ENCODE measurements at regions not wholly inside any gene's neighbourhood (a gene's known extent, or its start where the extent isn't known, plus 50 kb on each side); places are given as distances from the start of the nearest gene placed in this dataset.

DNA sequence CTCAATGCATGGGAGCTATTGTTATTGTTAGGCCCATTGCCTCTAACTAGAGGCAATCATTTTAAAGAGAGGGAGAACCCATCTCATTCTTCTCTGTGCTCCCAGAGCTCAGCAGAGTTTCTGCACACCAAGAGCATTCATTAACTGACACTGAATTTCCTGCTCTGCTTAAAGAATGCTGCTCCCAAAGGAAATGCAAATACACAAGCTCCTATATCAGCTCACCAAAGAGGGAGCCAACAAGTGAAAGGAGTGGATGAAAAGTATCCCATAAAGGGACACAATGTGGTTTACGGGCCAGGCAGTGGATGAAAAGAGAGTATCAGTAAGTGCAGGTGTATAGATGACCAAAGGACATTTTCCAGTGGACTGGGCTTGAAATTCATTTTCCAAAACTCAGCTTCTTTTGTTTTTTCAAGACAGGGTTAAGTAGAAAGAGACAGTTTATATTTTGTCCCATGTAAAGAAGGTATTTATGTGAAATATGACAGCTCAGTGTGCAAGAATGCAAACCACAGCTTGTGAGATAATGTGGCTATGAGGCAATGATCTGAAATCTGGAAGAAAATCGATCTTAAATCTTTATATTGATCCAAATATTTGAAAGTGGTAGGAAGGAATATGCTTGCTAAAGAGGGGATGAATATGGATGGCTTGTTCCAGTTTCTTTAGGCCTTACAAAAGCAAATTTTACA, 207.7 kb upstream of the CAMK1G start:
- DNase-seq (ENCODE audit: low read depth), result no peak

DNA sequence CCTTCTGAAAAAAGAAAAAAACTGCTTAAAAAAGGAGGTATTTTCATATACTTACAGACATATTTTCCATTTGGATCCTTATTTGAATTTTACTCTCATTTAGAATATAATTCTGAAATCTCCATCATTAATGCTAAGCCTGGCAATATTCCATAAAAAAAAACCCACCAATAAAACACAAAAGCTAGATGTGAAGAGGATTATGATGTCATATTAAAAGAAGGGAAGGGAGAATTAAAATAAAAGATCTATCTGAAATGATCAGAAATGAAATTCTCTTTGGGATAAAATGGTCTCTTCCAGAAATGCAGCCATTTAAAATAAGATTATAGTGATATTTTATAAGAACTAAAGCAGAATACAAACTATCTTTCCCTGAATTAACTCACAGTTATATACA, 206.7 kb upstream of the CAMK1G start:
- DNase-seq (ENCODE audit: low read depth), result no peak

DNA sequence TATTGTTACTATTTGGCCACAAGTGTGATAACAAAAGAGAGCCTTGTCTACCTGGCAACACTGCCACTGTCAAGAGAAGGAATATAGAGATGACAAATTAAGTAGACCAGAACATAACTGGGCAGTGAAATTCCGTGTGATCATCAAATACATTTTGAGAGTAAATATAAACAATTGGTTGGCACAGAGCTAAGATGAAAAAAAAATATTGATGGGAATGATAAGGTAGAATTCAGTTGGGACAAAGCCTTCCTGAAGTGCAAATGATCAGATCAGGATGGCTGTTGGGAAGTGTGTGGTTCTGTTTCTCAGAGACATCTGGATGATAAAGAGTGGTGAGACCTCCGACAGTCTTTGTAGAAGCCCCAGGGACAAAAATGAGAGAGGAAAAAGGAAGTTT, 205.5 kb upstream of the CAMK1G start:
- no peak for DNase-seq (ENCODE audit: low read depth)

DNA sequence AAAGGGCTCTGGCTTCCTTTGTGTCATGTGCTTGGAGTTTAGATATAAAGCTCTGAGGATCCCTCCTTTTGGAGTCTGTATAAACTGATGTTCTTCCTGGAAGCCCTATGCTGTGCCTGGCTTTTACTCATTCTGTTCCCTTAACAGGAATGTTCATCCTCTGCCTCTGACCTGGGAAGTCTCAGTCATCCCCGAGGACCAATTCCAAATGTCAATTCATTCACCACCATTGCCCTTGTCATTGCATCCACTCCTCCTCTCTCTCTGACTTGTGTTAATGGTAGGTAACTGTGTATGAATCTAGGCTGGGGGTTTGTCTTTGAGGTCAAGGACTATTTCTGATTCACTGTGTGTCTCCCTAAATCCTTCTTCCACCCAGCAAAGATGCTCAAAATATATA, 204.2 kb upstream of the CAMK1G start:
- DNase-seq (ENCODE audit: low read depth), result no peak

DNA sequence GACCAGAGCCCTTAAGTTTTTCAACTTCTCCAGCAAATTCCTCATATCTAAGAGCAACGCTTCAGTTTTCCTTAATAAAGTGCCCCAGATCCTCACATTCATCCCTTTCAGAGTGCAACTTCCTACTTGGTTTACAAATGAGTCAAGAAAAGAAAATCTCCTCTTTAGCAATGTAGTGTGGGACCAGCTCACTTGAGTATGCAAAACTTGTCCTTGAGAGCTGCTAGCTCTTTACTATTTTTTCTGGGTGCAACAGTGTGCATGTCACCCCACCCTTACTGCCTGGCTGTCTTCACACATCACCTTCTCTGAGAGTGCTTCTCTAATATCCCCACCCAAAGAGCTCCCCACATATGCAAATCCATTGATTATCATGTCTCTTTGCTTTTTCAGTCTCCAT, 203.1 kb upstream of the CAMK1G start:
- DNase-seq (ENCODE audit: low read depth), result no peak

DNA sequence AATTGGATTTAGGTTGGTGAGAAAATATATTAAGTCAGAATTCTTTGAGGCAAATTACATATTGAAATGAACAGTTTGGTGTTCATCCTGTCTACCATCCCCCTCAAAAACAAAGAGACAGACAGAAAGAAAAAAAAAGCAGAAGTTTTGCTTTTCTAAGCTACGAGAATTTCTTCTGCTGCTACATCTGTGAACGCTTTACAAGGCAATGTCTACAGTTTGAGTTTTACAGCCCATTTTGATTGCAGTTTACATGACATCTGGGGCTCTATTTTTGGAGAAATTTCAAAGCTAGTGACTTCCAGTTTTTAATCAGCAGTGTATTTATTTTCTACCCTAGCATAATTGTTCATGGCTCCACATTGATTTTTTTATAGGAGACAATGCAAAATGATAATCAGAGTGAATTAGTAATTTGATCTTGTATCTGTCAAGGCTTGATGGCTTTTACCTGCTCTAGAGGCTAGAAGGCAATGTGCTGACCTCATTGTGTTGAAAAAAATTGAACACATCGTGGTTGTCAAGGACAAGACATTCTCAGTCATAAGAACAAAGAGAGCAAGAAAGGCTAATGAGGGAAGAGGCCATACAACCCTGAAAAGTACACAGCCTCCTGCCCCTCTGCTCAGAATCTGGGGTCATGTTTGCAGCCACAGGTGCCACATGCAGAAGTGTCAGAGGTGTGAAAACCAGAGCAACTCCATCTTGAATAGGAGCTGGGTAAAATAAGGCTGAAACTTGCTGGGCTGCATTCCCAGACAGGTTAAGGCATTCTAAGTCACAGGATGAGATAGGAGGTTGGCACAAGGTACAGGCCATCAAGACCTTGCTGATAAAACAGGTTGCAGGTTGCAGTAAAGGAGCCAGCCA, 201.0 kb upstream of the CAMK1G start:
- DNase-seq (ENCODE audit: low read depth), result no peak

DNA sequence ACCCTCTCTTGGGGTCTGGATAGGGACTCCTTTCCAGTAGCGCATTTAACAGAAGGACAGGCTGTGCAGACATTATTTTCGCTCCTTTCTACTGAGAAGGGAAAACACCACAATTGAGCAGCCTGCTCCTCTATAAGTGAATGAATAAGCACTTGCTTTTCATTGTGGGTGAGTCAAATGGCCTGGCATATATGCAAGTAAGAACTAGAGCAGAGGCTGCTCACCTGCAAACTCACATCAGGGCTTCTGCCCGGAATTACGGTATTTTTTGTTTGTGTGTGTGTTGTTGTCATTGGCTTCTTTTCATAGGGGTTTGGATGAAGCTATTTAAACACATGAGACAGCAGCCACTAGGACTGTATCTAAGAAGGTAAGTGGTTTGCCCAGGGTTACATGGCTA, 200.1 kb upstream of the CAMK1G start:
- no peak for DNase-seq (ENCODE audit: low read depth)

DNA sequence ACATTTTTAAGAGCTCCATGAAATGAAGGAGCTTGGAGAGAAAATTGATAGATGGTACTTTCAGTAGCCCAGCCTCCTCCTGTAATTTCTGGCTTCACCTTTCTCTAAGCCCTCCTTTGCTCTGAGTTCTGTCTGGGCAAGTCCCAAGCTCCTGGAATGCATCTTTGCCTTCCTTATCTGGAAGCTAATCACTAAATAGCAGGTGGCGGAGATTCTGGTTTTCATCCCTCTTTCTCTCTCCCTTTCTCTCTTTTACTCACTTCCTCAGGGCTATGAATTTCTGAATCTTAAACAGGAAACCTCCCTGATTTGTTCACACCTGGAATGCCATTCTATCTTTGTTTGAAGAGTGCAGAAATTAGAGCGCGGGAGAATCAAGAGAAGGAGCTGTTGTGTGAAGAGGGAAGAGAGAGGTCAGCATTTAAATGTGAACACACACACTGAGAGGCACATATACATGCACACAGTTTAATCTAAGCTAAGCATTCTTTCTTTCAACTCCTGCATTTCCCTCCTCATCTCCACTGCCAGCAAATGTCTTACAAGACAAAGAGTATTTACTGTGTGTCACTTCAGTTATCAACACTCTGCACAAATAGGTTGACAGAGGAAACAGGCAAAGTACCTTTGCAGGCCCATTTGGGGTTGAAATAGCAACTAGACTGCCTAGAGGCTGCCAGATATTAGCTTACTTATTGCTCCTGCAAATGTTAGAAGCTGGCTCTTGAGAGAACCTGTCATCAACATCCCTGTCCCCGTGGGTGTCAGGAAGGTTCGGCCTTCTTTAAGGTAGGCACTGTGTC, 199.4 kb upstream of the CAMK1G start:
- no peak for DNase-seq (ENCODE audit: low read depth)

DNA sequence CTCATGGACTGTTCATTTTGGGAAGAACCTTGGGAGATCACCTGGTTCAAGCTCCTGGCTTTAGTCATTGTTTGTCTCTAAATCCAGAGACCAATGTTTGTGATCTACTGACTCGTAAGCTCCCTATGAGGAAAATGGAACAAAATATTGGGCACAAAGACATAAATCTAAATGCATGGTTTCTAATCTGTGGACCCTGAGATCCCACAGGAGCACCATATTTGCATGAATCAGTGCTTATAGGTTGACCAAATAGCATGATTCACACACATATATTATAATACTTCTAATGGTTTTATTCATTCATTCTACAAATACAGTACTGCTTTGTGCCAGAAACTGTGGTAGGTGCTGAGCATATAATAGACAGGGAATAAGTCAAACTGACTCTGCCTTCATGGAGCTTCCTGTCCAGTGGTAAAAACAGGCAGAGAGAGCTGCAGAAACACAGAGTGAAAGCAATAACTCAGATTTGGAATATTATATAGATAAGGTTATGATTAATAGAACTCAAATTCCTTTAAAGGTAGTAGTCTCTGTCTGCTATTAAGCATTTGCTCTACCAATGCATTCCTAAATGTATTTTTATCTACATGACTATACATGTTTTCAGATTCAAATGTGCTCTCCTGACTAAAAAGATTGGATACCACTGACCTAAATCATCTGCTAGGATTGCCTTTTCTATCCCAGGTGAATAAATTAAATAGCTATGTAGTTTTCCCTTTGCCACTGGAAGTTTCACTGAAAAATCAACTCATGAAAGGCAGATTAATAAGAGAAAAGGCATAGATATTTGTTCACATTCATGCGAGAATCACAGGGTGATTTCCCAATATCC, 198.6 kb upstream of the CAMK1G start:
- DNase-seq (ENCODE audit: low read depth), result no peak

DNA sequence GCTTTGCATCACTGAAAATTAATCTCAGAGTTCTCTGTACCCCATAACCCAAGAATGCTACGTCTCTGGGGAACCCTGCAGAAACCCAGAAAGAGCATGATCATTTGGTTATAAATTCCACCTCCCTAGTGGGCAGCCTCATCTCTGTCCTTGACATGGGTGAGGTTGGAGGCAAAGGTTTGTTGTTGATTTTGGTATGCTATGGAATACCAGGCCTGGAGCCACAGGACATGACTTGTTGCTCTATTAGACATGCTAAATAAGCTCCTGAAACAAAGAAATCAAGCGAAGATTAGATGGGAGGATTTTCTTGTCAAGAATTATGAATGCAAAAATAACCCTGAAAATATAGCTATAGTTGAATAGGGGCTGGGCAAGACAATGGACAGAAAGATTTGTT, 197.4 kb upstream of the CAMK1G start:
- DNase-seq (ENCODE audit: low read depth), result no peak

DNA sequence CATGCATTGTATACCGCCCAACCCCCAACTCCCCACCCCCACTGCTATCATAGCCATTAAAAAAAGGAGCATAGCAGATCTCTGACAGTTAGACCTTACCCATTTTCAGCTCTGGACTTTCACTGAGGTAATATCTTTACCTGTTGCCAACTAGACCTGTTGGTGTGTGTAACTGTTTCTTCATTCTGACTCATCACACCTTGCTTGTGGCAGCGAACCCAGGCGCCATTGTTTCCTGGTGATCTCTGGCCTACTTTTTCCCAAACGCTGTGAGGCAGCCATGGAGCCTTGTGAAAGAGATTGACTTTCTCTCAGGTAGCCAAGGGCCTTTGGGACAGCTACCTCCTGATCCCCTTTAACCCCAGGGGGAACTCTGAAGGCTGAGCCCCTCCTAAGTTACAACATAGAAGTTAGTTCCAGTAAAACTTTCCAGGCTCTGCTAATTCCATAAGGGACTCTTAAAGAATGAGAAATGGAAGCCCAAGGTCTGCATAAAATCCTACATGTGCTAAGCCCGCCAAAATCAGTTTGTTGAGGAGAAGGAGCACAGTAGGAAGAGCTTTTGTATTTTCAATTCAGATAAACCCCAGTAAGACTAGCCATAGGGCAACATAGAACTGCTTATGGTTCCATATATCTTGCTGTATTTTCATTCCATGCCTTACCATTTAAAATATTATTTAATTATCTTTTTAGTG, 196.1 kb upstream of the CAMK1G start:
- DNase-seq (ENCODE audit: low read depth), result no peak

DNA sequence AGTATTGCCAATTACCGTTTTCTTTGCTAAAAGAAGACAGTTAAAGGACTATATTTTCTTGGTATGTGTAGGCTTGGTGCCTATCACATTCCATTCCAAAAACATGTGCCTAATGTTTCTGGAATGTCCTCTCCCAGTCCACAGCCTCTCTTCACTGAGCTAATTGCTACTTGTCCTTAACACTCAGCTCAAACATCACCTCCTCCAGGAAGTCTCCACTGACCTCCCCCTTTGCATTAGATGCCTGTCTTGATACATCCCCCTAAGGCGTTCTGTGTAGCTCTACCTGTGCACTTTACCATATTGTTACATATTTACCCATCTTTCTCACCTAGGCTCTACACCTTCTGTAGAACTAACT, 195.6 kb upstream of the CAMK1G start:
- no peak for DNase-seq (ENCODE audit: low read depth)

DNA sequence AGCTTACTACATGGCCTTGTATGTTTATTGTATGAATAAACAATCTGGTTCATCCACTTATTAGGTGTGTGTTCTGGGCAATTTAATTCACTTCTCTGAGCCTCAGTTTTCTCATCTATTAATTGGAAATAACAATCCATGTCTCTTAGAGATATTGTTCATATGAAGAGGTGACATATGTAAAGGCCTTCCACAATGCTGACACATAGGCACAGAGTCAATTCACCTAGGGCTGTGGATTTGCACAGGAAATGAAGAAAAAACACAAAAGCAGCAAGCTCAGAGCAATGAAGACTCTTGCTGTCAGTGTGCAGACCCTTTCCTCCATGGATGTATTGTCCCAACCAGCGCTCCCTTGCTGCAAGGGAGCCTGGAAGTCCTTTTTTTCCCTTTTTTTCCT, 195.2 kb upstream of the CAMK1G start:
- no peak for DNase-seq (ENCODE audit: low read depth)

DNA sequence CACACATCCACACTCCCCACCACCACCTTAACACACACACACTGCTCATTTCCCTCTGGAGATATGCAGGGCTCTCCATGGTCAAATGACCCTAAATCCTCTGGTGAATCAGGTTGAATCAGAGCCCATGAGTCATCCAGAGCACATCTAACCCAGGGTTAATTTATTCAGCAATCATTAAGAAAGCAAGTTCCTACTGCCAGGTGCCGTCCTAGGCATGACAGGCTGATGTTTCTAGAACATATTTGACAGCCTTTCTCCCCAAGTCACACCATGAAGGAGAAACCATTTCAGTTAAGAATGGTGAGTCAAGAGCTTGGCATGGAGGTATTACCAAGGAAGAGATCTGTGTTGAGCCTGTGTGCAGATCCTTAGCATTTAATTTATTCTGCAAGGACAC, 194.3 kb upstream of the CAMK1G start:
- no peak for DNase-seq (ENCODE audit: low read depth)

DNA sequence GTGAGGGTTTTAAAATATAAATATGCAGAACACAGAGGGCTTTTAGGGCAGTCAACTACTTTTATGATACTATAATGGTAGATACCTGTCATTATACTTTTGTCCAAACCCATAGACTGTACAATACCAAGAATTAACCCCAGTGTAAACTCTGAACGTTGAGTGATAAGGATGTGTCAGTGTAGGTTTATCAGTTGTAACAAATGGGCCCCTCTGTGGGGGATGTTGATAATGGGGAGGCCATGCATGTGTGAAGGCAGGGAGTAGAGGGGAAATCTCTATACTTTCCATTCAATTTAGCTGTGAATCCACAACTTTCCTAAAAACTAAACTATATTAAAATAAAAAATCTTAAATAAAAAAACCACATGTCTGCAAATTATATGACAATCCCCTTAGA, 193.5 kb upstream of the CAMK1G start:
- no peak for DNase-seq (ENCODE audit: low read depth)

DNA sequence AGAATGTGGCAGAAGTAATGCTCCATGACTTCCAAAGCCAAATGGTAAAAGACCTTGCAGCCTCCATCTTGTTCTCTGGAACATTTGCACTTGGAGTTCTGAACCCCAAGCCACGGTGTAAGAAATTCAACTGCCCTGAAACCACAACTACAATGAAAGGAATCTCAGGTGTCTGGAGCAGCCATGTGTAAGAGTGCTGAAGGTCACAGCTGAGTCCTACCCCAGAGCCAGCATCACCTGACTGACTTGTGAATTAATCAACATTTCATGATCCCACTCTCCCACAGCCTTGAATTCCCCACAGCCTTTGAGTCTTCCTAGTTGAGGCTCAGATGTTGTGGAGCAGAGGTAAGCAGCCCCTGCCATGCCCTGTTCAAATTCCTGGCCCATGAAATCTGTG, 192.8 kb upstream of the CAMK1G start:
- DNase-seq (ENCODE audit: low read depth), result no peak

DNA sequence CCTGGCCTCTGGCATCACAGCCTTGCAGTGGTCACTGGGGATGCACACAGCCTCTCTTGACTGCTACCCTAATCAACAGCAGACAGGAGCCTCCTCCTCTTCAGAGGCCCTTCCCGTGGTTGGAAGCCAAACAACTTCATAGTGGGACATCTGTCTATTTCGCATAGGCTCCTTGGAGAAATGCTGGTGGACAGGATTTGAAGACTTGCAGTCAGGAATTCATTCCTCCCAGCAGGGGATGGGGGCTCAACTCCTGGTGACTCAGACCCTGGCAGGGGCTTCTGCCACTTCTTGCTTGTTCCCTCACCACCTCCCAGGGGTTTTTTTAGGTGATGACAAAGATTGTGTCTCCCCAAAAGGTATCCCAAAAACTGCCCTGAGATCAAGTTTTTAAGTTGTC, 191.7 kb upstream of the CAMK1G start:
- DNase-seq (ENCODE audit: low read depth), result no peak

DNA sequence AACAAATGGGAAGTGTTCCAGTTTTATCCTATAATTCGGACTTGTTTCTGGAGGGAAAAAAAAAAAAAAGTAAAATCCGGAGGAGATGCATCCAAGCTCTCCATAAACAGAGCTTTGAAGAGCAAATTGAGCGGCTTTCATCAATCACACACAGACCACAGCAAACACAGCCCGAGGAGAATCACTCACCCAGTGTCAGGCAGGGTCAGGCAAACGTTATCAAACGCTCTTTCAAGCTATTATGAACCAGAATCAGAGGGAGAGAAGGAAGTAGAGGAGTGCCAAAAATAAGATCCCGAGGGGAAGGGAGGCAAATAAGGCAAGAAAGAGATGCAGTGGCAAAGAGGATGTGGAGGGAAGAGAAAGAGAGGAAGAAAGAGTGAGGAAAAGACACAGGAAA, 188.3 kb upstream of the CAMK1G start:
- no peak for DNase-seq (ENCODE audit: low read depth)

DNA sequence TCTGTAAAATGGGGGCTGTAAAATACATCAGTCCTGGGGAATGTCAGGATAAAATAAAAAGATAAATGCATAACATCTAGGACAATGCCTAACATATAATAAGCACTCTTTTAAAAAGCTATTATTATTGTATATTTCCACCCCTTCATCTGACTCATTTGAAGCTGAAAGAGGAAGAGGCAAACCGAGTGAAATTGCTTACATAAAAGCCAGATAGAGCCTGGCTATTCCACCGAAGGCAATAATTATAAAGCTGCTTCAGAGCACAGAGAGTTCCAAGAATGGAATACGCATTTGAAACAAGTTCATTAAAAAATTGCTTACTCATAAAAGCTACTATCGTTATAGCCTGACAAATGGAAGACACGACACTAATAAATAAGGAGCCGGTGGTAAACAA, 186.1 kb upstream of the CAMK1G start:
- no peak for DNase-seq (ENCODE audit: low read depth)

DNA sequence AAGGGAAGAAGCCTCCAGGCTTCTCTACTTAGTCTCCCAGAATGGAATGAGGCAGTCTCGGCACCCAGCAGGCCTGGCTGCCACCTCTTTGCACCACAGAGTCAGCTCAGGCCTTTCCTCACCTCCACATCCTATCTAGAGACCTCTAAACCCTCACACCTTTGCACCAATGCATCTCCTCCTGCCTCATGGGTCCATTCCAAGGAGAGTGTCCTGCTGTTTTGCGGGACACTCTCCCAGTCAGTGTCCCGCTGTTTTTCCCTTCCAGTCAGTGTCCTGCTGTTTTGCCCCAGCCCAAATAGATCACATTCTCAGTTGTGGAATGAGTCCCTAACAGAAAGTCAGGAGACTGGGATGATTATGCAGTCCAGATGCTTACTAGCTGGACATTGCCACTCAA, 185.6 kb upstream of the CAMK1G start:
- DNase-seq (ENCODE audit: low read depth), result no peak

DNA sequence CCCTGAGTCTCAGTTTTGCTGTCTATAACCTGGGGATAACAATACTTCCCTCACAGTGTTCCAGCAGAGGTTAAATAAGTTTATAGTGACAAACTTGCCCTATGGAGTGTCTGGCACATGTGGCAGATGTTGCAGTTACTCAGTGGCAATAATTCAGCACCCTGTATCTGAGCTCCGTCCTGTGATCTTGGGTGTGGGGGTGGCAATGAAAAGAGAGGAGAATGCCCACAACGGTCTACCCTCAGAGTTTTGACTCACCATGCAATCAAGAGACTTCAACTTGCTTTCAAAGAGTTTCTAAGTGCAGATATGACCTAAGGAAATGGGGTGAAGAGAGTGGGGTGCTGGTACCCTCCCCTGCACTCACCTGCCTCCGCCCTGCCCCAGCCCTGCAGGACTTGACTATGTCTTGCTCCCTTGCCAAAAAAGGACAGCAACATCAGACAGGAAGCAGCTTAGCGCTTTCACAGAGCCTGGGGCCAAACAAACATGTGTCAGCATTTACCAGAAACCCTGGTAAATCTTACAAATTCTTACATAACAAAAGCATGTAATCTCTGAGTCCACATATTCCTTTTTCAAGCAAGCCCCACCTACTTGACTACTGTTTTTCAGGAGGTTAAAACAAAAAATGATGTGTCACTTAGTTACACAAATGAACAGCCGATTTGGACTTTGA, 185.1 kb upstream of the CAMK1G start:
- DNase-seq (ENCODE audit: low read depth), result no peak
